SIG-M5 treated with dmso at 0.1 percent for 504 hours (cell line): ENCODE measurements at regions not wholly inside any gene's neighbourhood (a gene's known extent, or its start where the extent isn't known, plus 50 kb on each side); places are given as distances from the start of the nearest gene placed in this dataset.
A peak's percentile ranks its signal among the peaks of the same experiment; 100 is the strongest.

Experiments
- DNase-seq: peaks from one replicate; lab custom pipeline; 2025; ENCODE audit not compliant: unreplicated experiment; lab: John Stamatoyannopoulos, UW

GRCh38 chr14:65185829-65186228, 83.5 kb upstream of the MAX start:
- no peak for DNase-seq

GRCh38 chr14:65186951-65187350, 84.6 kb upstream of the MAX start:
- DNase-seq = no peak

GRCh38 chr14:65187421-65188049, 85.2 kb upstream of the MAX start:
- DNase-seq = no peak

GRCh38 chr14:65190312-65190711, 88.0 kb upstream of the MAX start:
- no peak for DNase-seq

DNA sequence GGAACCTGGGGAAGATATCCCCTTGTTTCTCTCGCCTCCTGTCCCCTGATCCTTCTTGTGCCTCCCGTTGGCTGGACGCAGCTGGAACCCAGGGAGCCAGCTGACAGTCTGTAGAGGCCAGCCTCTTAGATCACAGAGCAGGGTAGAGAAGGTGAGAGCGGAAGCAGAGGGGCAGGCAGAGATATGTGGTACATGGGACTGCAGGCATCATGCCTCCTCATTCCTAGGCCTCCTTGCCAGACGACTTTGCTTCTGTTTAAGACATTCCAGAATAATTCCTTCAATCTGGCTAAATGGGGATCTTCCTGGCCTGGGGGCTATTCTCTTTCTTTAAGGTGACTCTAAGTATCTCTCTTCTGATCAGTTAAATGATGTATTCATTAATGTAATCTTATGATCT, 89.4 kb upstream of the MAX start:
- DNase-seq = no peak

DNA sequence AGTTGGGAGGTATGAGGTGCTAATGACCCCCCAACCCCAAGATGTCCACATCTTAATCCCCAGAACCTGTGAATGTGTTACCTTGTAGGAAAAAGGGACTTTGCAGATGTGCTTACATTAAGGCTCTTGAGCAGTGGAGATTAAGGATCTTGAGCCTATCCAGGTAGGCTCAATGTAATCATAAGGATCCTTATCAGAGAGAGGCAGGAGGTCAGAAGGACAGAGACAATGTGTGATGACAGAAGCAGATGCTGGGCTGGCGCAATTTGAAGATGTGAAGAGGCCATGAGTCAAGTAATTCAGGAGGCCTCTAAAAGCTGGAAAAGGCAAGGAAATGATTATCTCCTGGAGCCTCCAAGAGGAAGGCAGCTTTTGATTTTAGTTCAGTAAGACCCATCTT, 90.4 kb upstream of the MAX start:
- DNase-seq = no peak

DNA sequence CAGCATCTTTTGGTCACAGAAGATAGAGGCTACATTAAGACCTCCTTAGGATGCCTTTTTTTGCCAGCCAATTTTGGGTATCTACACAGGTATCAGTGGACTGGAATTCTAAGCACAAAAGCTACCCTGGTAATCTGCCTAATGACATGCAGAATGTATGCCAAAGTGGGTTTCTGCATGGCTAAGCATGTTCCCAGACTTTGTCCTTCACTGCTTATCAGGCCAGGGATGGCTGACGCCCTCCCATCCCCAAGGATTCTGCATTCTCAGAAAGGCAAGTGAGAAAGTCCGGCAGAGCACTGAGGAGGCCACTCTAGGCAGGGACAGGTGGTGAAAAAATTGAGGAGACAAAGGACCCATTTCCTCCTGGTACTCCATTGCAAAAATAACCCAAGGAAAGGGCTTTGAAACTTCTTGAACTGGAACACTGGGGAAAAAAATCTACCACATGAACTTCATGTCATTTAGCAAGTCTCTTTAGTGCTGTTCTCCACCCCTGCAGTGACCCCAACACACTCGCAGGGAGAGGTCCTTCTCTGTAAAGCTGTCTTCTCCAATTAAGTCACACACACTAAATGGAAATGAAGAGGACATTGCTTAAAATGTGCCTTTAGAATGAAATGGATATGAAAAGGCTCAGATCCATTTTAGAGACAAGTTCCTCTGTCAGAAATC, 91.7 kb upstream of the MAX start:
- DNase-seq = no peak

DNA sequence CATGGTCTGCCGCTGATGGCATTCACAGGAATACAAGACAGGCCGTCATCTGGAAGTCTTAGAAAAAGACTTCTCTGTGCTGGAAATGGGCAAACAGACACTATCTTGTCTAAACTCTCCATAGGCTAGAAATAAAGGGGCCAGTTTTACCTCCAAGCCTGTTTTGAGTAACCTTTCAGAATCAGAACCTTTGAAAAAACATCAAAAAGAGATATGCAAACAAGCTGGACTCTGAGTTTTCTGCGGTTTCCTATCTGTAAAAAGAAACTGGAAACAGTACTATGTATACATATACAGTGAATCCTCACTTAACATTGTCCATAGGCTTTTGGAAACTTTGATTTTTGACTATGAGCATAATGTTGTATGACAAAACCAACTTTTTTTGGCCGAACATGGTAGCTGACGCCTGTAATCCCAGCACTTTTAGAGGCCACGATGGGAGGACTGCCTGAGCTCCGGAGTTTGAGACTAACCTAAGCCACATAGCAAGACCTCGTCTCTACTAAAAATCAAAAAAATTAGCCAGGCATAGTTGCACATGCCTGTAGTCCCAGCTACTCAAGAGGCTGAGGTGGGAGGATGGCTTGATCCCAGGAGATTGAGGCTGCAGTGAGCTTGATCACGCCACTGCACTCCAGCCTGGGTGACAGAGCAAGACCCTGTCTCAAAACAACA, 92.9 kb upstream of the MAX start:
- DNase-seq = no peak

- DNase-seq = no peak
Measured at GRCh38 chr14:65198346-65198745, 96.0 kb upstream of the MAX start.

GRCh38 chr14:65200454-65200853, 98.1 kb upstream of the MAX start:
- DNase-seq = no peak

DNA sequence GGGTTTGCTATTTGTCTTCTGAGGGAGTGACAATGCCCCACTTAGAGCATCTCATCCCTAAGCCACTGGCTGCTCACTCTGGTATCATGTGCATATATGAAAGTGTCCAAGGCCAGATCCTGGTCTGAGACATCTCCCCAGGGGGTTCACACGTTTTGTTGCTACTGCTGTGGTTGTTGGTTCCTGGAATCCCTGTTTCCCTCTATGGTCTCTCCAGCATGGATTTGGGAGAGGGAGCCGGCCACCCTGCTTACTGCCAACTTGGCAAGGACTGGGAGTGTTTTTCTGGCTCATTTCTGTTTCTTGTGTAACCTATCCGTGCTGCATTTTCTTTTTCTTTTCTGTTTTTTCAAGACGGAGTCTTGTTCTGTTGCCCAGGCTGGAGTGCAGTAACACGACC, 101.3 kb upstream of the MAX start:
- DNase-seq = no peak

DNA sequence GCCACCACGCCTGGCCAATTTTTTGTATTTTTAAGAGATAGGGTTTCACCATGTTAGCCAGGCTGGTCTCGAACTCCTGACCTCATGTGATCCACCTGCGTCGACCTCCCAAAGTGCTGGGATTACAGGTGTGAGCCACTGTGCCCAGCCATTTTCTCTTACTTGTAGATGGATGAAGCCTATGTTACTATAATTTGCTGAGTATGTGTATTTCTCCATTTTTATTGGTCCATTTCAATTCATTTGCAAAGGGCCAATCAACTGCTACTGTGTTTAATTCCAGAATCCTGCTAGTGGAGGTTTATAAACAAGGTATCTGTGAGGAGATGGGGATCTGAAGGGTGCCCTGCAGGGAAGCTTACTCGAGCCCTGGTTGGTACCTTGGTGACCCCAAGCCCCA, 101.7 kb upstream of the MAX start:
- no peak for DNase-seq

- no peak for DNase-seq
Measured at GRCh38 chr14:65206078-65206447, 103.7 kb upstream of the MAX start.

GRCh38 chr14:65206448-65207096, 104.3 kb upstream of the MAX start:
- peak; percentile 37 for DNase-seq

- peak; percentile 62 for DNase-seq
Measured at GRCh38 chr14:65208548-65208947, 106.2 kb upstream of the MAX start.

- peak; percentile 80 for DNase-seq
Measured at GRCh38 chr14:65210118-65210821, 108.0 kb upstream of the MAX start.

DNA sequence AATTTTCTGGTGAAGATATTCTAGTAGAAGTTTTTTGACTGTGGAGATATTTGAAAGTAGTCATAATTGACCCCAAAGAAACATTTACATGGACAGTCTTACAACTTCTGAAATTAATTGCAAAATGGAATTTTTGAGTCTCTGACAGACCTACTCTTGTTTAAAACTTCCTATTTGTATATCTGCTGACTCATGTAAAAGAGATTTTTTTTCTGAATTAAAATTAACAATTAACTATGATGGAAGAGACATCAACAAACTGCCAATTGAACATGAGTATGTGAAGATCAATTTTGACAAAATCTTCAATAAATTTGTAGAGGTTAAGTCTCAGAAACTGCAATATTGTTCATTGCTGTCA, 108.5 kb upstream of the MAX start:
- no peak for DNase-seq

DNA sequence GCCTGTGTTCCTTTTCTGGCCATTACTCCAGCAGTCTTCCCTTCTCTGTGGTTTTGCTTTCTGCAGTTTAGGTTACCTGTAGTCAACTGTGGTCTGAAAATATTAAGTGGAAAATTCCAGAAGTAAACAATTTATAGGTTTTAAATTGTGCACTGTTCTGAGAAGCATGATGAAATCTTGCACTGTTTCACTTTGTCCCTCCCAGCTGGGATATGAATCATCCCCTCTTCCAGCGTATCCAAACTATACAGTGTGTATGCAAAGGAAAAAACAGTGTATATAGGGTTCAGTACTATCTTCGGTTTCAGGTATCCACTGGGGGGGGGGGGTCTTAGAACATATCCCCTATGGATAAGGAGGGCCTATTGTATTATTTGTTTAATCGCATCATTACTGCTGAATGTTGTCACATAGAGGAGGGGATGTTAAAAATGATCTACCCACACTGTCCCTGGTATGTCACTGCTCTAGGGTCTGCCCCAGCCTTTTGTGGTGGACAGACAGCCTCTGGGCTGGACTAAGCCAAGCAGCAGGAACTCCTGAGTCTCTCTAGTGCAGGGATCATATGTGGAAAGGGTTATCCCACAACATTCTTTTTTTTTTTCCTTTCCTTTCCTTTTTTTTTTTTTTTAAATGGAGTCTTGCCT, 109.1 kb upstream of the MAX start:
- DNase-seq = peak; percentile 26

DNA sequence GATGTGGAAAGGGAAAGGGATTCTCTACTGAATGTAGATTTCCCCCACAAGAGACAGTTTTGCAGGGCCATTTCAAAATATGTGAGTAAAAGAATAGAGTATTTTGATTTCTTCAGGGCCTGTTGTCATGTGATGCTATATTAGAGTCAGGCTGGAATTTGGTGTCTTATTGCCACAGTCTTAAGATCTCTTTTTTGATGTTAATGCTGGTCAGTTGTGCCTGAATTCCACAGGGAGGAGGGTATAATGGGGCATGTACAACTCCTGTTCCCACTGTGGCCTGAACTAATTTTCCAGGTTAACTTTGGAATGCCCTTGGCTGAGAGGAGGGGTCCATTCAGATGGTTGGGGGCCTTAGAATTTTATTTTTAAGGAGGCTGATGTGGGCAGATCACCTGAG, 111.0 kb upstream of the MAX start:
- no peak for DNase-seq

GRCh38 chr14:65214741-65215140, 112.4 kb upstream of the MAX start:
- no peak for DNase-seq

- DNase-seq = no peak
Measured at GRCh38 chr14:65219353-65219752, 117.0 kb upstream of the MAX start.
